Fibroblast of skin of abdomen (primary cell): ENCODE measurements at regions not wholly inside any gene's neighbourhood (a gene's known extent, or its start where the extent isn't known, plus 50 kb on each side); places are given as distances from the start of the nearest gene placed in this dataset.

ENCODE experiments used
- DNase-seq: peaks from one replicate; pipeline ENCODE4 v3.0.0-alpha.2; 2013

- DNase-seq: no peak
These were observed 247.5 kb downstream of the MBNL1 start for GRCh38 chr3:152516216-152516615.

GRCh38 chr3:152517502-152517901, 248.8 kb downstream of the MBNL1 start:
- DNase-seq: no peak

DNA sequence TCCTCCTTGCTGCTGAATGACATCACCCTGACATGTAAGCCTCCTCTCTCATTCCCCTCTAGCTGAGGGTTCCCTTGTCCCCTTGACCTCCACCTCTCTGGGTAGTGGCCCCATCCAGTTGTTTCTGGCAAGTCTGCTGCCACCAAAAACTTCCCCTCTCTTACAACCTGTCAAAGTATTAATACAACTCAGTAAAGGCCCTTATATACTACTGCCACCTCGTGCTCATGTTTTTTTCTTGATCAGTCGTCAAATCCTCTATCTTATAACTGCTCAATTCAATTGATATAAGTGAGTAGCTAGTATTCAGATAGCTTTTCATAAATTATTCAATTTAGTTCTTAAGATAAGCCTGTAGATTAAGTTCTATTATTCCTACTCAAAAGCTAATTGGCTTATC, 249.6 kb downstream of the MBNL1 start:
- DNase-seq: no peak

GRCh38 chr3:152519376-152519775, 250.6 kb downstream of the MBNL1 start:
- DNase-seq: no peak

DNA sequence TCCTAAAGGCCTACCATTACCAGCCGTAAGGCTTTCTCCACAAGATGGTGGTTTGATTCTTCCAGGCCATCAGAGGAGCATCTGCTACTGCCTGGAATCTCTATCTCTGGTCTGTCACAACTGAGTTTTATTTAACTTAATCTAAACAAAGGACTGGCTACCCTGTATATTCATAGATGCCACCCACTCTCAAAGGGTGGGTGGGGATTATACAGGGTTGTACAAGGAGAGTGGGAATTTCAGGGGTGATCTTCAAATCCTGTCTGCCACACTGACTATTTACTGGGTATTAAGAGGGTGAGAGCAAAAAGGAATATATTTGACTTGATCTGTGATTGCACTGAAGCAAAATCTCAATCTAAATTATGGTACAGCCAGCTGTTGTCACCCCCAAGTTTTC, 253.3 kb downstream of the MBNL1 start:
- no peak for DNase-seq

DNA sequence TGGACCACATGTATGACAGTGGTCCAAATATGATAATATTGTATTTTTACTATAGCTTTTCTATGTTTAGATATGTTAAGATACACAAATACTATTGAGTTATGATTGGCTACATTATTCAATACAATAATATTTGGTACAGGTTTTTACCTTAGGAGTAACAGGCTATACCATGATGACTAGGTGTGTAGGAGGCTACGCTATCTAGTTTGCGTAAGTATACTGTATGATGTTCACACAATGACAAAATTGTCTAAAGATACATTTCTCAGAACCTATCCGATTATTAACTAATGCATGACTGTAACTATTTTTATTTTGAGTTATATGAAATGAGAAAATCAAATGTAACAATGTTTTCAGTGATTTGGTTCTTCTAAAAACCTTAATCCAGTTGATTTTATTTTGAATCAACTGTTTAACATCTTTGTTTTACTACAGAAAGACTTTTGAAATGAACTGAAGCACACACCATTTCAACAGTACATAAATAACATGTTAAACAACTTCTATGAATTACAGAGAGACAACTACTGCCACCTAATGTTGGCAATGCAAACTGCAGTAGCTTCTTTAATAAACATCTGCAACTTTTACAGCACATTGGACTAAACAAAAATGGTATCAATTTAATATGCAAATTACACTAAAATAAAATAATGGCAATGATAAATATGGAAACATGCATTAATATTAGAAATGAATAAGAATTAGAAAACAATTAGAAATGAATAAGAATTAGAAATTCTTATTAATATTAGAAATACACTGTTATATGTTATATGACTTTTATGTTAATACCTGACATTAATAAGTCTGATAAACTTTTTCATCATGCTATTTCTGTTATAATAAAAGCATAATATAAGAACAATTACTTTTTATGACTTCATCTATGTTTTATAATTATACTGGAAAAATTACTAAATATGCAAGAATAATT, 255.7 kb downstream of the MBNL1 start:
- DNase-seq: peak; percentile 52

GRCh38 chr3:152531717-152532116, 263.0 kb downstream of the MBNL1 start:
- no peak for DNase-seq

DNA sequence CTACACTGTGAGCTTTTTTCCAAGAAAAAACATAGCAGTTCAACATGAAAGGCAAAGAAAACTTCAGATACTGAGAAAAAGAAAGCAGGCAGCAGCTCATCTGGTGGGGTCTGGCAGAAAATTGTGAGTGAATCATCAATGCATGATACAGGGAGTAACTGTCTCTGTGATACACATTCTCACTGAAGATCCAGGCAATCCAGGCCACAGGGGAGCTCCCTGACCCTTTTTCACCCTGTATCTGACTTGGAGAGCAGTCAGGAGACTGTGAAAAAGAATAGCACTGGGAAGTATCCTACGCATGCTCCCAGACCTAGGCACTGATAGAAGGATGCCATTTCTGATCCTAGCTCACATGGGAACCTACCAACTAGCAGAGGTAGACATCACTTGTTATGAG, 269.8 kb downstream of the MBNL1 start:
- no peak for DNase-seq

- DNase-seq: no peak
These were observed 270.5 kb downstream of the MBNL1 start for GRCh38 chr3:152539191-152539764.

- DNase-seq: no peak
These were observed 271.4 kb downstream of the MBNL1 start for GRCh38 chr3:152540120-152540519.

GRCh38 chr3:152547153-152547552, 278.4 kb downstream of the MBNL1 start:
- DNase-seq: no peak

GRCh38 chr3:152549263-152549662, 280.5 kb downstream of the MBNL1 start:
- DNase-seq: peak; percentile 2

DNA sequence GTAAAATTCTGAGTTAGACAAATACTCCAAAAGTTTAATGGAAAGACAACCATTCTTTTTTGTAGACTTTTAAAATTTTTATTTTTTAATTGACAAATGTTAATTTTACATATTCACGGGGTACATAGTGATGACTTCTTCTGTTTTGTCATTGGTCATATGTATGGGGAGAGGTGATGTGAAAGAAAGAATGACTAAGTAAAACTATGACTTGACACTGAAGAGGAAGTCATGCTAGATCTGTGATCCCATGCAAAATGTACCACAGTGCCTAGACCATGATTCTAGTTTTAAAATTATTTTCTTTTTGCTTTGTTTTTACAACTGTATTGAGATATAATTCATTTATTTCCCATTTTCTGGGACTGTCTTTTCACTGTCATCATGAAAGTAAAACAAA, 281.6 kb downstream of the MBNL1 start:
- no peak for DNase-seq

- DNase-seq: peak; percentile 4
These were observed 280.0 kb upstream of the P2RY1 start for GRCh38 chr3:152554980-152555379.

GRCh38 chr3:152555666-152556291, 279.2 kb upstream of the P2RY1 start:
- no peak for DNase-seq

- peak; percentile 36 for DNase-seq
These were observed 278.1 kb upstream of the P2RY1 start for GRCh38 chr3:152556731-152557254.

DNA sequence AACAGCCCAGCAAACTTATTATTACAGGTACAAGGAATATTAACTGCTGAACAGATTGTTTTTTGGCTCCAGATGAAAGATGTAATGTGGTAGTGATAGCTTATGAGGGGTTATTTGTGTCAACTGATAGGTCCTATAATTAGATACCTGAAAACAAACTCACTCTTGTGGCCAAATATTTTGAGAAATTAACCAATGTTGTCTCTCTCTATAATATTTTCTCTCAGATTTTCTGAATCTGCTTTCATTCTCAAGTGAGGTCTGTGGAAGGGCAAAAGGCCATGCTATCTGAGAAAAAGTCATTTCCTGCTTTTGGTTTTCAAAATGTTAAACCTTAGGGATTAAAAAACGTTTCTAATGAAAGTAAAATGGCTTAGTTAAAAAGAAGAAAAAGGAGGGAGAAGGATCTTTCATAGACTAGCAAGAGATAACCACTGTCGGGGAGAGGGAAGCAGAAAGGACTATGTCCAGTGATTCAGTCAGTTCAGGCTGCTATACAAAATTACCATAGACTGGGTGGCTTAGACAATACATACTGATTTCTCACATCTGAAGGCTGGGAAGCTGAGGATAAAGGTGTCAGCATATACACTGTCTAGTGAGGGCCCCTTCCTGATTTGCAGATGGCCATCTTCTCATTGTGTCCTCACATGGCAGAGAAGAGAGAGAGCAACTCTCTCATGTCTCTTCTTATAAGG, 277.5 kb upstream of the P2RY1 start:
- DNase-seq: no peak

GRCh38 chr3:152558386-152558785, 276.5 kb upstream of the P2RY1 start:
- no peak for DNase-seq

- no peak for DNase-seq
These were observed 275.7 kb upstream of the P2RY1 start for GRCh38 chr3:152559246-152559645.

DNA sequence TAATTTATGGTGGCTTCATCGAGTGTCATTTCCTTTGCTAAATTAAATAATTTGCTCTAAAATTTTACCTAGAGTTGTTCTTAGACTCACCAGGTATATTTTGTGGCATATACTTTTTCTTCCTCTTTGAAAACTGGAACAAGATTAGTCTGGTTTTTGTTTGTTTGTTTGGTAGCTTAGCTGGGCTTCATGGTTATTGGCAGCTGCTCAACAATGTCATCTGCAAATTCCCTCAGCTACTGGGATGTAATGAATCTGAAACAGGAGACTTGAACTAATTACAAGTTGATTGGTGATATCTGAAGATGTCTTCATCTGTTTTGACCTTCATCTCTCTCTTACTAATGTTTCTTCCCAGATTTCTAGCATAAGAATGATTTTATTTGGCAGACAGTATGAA, 270.5 kb upstream of the P2RY1 start:
- no peak for DNase-seq

- DNase-seq: peak; percentile 56
These were observed 260.4 kb upstream of the P2RY1 start for GRCh38 chr3:152574461-152575079.

DNA sequence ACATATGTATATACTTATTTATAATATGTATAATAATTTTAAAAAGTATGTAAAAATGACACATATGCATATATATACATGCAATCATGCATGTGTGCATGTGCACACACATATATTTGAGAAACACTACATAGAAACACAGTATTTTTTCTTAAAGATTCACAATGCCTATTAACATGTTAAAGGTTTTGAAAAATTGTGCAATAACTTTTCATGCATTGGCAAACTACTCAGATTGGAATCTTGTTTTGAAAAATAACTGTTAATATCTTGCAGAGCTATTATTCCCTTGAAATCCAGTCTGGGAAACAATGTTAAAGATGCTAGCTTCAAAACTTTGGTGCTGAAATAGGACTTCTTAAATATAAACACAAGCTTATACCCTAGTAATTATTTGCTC, 256.2 kb upstream of the P2RY1 start:
- DNase-seq: no peak
